Inferior parietal cortex (tissue), 1 donor: ENCODE measurements at regions not wholly inside any gene's neighbourhood (a gene's known extent, or its start where the extent isn't known, plus 50 kb on each side); places are given as distances from the start of the nearest gene placed in this dataset.
"Not testable (repeated sequence)": the region's sequence is repeated elsewhere in the genome, so short reads cannot be mapped to it uniquely, and the experiment has no call there.

Source experiments
- DNase-seq: peaks from one replicate; pipeline ENCODE4 v3.0.0-alpha.2; 2016; ENCODE audit errors: extremely low spot score

- DNase-seq = no peak
These were observed 659.9 kb upstream of the RGS18 start for GRCh38 chr1:191498318-191498717.

DNA sequence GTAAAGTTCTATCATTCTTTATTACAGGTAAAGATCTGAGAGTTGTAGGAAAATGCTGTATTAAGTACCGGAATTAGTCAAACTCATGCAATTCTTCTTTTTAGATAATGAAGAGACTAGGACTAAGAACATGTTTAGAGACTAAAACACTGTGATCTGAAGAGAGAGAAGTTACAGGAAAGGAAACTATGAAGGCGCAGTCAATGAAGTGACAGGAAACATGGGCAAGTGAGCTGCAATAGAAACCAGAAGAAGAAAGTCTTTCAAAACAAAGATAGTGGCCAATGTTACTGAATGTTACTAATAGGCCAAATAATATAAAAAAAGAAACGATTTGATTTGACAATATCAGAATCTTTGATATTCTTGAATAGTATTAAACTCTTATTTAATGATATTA lies 659.4 kb upstream of the RGS18 start:
- DNase-seq = no peak

DNA sequence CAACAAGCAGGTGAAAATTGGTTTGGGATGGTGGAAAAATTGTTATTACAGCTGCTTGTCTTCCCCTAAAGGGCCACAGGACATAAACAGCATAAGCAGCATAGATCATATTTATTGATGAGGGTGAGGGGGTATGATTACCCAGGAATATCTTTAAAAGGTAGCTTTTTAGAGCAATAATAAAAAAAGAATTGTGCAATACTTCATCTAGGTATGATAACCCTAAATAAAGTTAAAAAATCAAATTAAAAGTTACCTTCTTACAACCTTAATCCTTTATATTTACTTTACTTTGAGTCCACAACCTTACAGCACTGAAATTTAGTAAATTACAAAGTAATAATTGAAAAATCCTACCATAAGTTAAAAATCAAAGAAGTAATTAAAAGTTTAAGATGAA lies 653.3 kb upstream of the RGS18 start:
- DNase-seq = no peak

GRCh38 chr1:191508239-191508638 lies 650.0 kb upstream of the RGS18 start:
- no peak for DNase-seq

DNA sequence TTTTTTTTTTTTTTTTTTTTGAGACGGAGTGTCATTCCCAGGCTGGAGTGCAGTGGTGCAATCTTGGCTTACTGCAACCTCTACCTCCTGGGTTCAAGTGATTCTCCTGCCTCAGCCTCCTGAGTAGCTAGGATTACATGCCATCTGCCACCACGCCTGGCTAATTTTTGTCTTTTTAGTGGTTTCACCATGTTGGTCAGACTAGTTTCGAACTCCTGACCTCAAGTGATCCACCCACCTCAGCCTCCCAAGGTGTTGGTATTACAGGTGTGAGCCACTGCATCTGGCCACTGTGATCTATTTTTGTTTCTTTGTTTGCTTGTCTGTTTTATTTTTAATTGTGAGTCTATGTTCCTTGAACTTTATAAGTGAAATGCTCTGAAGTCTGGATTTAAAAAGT lies 646.8 kb upstream of the RGS18 start:
- DNase-seq = not testable (repeated sequence)

DNA sequence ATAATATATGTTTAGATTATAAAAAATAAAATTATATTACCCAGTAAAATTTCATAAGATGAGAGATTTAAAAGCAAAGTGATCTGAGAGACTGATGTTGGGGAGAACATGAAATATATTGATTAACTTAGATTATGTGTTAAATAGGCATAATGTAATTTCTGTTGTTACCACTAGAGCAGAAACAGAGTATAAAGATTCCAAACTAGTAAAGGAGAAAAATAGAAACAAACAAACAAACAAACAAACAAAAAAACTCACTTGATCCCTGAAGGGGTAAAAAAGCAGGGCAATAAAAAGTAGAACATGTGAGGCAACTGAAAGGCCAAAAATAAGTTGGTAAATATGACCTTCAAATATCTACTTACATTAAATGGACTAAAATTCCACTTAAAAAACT lies 640.4 kb upstream of the RGS18 start:
- DNase-seq = no peak

- no peak for DNase-seq
These were observed 638.7 kb upstream of the RGS18 start for GRCh38 chr1:191519519-191519918.

DNA sequence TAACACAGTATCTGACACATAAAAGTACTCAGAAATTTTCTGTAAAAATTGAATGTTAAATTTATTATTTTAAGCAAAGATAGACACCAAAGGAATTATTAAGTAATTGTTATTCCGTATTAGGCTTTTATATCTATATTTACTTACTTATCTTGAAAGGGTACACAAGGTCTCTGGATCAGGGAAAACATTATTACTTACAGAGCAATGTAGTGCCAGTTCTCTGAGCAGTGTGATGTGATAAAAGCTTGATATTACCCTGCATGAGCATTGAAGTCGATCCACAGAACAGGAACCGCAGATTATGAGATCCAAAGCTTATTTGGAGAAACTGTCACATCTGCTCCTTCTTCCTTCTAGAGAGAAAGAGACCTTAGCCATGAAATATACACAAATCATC lies 637.9 kb upstream of the RGS18 start:
- no peak for DNase-seq

- DNase-seq = not testable (repeated sequence)
These were observed 632.3 kb upstream of the RGS18 start for GRCh38 chr1:191525944-191526343.

DNA sequence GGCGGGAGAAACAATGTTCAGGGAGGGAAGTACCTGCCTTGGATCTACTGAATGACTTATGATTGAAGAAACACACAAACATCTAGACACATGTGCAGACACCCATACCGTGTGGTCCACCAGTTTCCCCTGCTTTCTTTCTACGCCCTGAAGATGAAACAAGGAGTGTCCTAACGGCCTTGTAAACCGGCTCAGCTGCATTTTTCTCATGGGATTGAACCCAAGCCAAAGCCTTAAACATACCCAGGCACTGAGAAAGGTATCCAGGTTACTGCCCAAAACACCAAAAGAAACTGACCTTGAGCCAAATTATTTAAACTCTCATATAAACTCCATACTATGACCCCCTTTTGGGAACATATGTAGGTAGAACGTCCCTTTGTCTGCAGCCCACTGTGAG lies 630.0 kb upstream of the RGS18 start:
- no peak for DNase-seq

GRCh38 chr1:191530928-191531327 lies 627.3 kb upstream of the RGS18 start:
- DNase-seq = no peak

GRCh38 chr1:191533254-191533653 lies 625.0 kb upstream of the RGS18 start:
- no peak for DNase-seq

- DNase-seq = no peak
These were observed 621.4 kb upstream of the RGS18 start for GRCh38 chr1:191536791-191537429.

GRCh38 chr1:191541758-191542157 lies 616.5 kb upstream of the RGS18 start:
- DNase-seq = no peak

DNA sequence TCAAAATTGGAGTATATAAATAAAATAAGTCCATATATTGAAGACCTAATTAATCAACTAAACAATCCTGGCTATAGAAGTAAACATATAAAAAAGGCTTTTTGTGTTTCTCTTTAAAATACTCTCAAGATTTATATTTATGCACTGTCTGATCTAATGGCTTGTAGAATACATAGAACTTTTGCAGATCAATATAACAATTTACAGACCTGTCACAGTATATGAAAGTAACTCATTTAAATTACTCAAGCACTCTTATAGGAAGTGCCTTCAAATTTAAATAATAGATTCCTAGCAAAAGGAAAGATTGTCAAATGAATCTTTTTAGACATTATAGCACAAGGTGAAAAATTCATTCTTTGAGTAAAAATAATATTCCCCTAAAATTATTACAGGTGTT lies 615.8 kb upstream of the RGS18 start:
- DNase-seq = no peak

DNA sequence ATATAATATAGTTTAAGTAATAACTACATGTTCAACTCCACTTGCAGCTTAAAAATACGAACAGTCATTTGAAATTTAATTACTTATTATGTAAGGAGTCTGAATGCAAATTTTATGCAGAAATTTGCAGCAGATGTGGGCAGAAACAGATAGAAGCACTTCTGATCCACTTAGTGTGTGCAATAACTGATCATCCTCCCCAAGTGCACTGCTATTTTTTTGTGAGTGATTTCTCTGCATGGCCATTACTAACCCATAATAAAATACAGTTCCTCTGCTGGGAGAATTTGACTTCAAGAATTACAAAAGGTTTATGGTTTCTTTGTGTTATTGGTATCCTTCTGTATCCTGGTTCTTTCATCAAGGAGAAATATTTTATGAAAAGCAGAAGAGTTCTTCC lies 611.5 kb upstream of the RGS18 start:
- no peak for DNase-seq

- DNase-seq = no peak
These were observed 607.2 kb upstream of the RGS18 start for GRCh38 chr1:191551019-191551418.

GRCh38 chr1:191558379-191558778 lies 599.9 kb upstream of the RGS18 start:
- DNase-seq = no peak

- no peak for DNase-seq
These were observed 597.0 kb upstream of the RGS18 start for GRCh38 chr1:191561276-191561675.

DNA sequence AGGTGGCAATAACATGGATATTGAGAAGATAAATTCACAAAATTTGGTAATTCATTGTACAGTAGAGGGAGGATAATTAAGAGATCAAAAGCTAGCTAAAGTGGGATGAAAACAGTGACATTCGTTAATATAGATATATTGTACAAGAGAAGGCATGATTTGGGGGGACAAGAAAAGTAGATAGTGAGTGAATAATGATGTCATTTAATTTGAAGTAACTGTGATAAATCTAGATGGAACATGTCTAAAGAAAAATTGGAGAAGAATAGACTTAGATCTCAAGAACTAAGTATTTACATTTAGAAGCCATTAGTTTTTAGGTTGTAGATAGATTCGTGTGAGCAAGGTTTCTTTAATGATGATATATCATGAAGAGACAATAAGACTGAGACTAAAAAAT lies 594.0 kb upstream of the RGS18 start:
- no peak for DNase-seq

GRCh38 chr1:191572479-191572878 lies 585.8 kb upstream of the RGS18 start:
- no peak for DNase-seq

GRCh38 chr1:191575180-191575579 lies 583.1 kb upstream of the RGS18 start:
- DNase-seq = no peak

- DNase-seq = no peak
These were observed 582.5 kb upstream of the RGS18 start for GRCh38 chr1:191575746-191576145.

- DNase-seq = no peak
These were observed 581.0 kb upstream of the RGS18 start for GRCh38 chr1:191577213-191577612.
